GM20431 (cell line): ENCODE measurements at regions not wholly inside any gene's neighbourhood (a gene's known extent, or its start where the extent isn't known, plus 50 kb on each side); places are given as distances from the start of the nearest gene placed in this dataset.
"Not testable (repeated sequence)": the region's sequence is repeated elsewhere in the genome, so short reads cannot be mapped to it uniquely, and the experiment has no call there.

ENCODE experiments used
- in situ Hi-C: fragments of 300-500 bp; cut with MseI, MboI; formaldehyde crosslinking; loops from one replicate; pipeline ENCODE4 v1.15.0; 2020; ENCODE audit warnings: low sequenced_read_pairs; ENCODE audit not compliant: unreplicated experiment

GRCh38 chr17:5885336-5885735 is 184.8 kb upstream of the WSCD1 start:
- in situ Hi-C loops: no loop called here

GRCh38 chr17:5888811-5889210 is 181.4 kb upstream of the WSCD1 start:
- in situ Hi-C loops: no loop called here

- in situ Hi-C loops: no loop called here
These were observed 177.1 kb upstream of the WSCD1 start for GRCh38 chr17:5892921-5893675.

GRCh38 chr17:5893741-5894140 is 176.4 kb upstream of the WSCD1 start:
- in situ Hi-C loops: no loop called here

- in situ Hi-C loops: no loop called here
These were observed 174.9 kb upstream of the WSCD1 start for GRCh38 chr17:5895276-5895675.

GRCh38 chr17:5896215-5896614 is 174.0 kb upstream of the WSCD1 start:
- in situ Hi-C loops: no loop called here

GRCh38 chr17:5897275-5897911 is 172.8 kb upstream of the WSCD1 start:
- in situ Hi-C loops: no loop called here

GRCh38 chr17:5897981-5898380 is 172.2 kb upstream of the WSCD1 start:
- in situ Hi-C loops: not testable (repeated sequence)

- in situ Hi-C loops: no loop called here
These were observed 171.8 kb upstream of the WSCD1 start for GRCh38 chr17:5898406-5898805.

- in situ Hi-C loops: no loop called here
These were observed 170.5 kb upstream of the WSCD1 start for GRCh38 chr17:5899496-5900195.

GRCh38 chr17:5901731-5902130 is 168.4 kb upstream of the WSCD1 start:
- in situ Hi-C loops: no loop called here

GRCh38 chr17:5902181-5903140 is 167.7 kb upstream of the WSCD1 start:
- in situ Hi-C loops: no loop called here

- in situ Hi-C loops: no loop called here
These were observed 158.3 kb upstream of the WSCD1 start for GRCh38 chr17:5911919-5912318.

- in situ Hi-C loops: no loop called here
These were observed 157.1 kb upstream of the WSCD1 start for GRCh38 chr17:5913032-5913531.

- in situ Hi-C loops: no loop called here
These were observed 156.5 kb upstream of the WSCD1 start for GRCh38 chr17:5913641-5914040.

- in situ Hi-C loops: no loop called here
These were observed 154.8 kb upstream of the WSCD1 start for GRCh38 chr17:5915337-5915736.

- in situ Hi-C loops: no loop called here
These were observed 151.1 kb upstream of the WSCD1 start for GRCh38 chr17:5919089-5919488.

GRCh38 chr17:5921512-5922282 is 148.5 kb upstream of the WSCD1 start:
- in situ Hi-C loops: no loop called here

GRCh38 chr17:5922476-5922875 is 147.7 kb upstream of the WSCD1 start:
- in situ Hi-C loops: no loop called here
